Kidney (tissue), 13 donors: ENCODE measurements at regions not wholly inside any gene's neighbourhood (a gene's known extent, or its start where the extent isn't known, plus 50 kb on each side); places are given as distances from the start of the nearest gene placed in this dataset.

Experiments used
- DNase-seq, 5 donors: peaks; one replicate each; pipeline ENCODE4 v3.0.0-alpha.2; 2013 to 2020
- FAIRE-seq: peaks from 2 replicates; lab custom pipeline; 2012; peaks lifted over from hg19 to GRCh38; lab: Jason Lieb, UNC
- H3K27ac ChIP-seq, 2 donors: one replicate each; pipeline ENCODE4 v1.7.0; 2013; ENCODE audit warnings: low read depth in 2 of 2, low read length in 2 of 2, inconsistent platforms in 1 of 2
- H3K27me3 ChIP-seq: one replicate; pipeline ENCODE4 v1.7.1; 2013; ENCODE audit warnings: low read length, inconsistent platforms; ENCODE audit not compliant: control insufficient read depth, insufficient read depth
- H3K36me3 ChIP-seq, 3 donors: one replicate each; pipeline versions ENCODE4 v1.7.0 to v1.7.1; 2013; ENCODE audit warnings: low read length in 3 of 3, control low read depth in 1 of 3, inconsistent platforms in 1 of 3; ENCODE audit not compliant: insufficient read depth in 3 of 3, control insufficient read depth in 2 of 3
- H3K4me1 ChIP-seq, 3 donors: one replicate each; pipeline versions ENCODE4 v1.7.0 to v1.7.1; 2013; ENCODE audit warnings: low read length in 3 of 3, inconsistent platforms in 1 of 3, low read depth in 1 of 3; ENCODE audit not compliant: control insufficient read depth in 2 of 3, insufficient read depth in 2 of 3
- H3K4me3 ChIP-seq, 3 donors: one replicate each; pipeline versions ENCODE4 v1.7.0 to v1.8.1; 2013; ENCODE audit warnings: low read length in 3 of 3, control low read depth in 1 of 3, inconsistent platforms in 1 of 3
- H3K9ac ChIP-seq, 3 donors: one replicate each; pipeline versions ENCODE4 v1.7.0 to v1.7.1; 2013; ENCODE audit warnings: low read length in 3 of 3, control low read depth in 1 of 3, inconsistent platforms in 1 of 3
- H3K9me3 ChIP-seq, 3 donors: one replicate each; pipeline versions ENCODE4 v1.7.0 to v1.7.1; 2013; ENCODE audit warnings: low read length in 3 of 3, control low read depth in 1 of 3, inconsistent platforms in 1 of 3; ENCODE audit not compliant: control insufficient read depth in 2 of 3, insufficient read depth in 1 of 3
- CTCF ChIP-seq: IDR thresholded peaks from 3 replicates; pipeline ENCODE4 v1.5.1; 2012; ENCODE audit warnings: mild to moderate bottlenecking, moderate library complexity, borderline replicate concordance; ENCODE audit not compliant: insufficient read depth; ENCODE audit errors: extremely low read depth
- intact Hi-C: fragments of 100-400 bp; cut with DNase I; formaldehyde crosslinking; loops from one replicate; pipeline ENCODE4 v1.11.1; 2022
- donor health status: control.
- donor health status: control.
- donor health status: control.
- donor health status: control.
- donor health status: control.
- donor health status: DM: yes; HTN: yes; CAD: no.
- donor health status: Normal renal cell carcinoma (clear cell type).

DNA sequence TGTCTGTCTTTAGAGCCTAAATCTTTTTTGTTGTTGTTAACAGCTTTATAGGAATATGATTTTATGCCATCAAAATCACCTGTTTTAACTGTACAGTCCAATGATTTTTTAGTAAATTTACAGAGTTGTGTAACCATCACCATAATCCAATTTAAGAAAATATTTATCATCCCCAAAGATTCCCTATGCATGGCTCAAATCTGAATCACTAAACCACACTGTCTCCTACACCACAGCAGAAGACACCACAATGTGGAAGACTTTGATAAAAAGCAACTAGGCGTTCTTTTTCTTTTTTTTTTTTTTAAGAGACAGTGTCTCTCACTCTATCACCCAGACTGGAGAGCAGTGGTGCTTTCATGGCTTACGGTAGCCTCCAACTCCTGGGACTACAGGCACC, 99.6 kb downstream of the TXNL1 start:
- FAIRE-seq (no peak), DNase-seq (no peak)
- Histone ChIP-seq H3K4me3 (no peak overlapping the region), H3K36me3 (no peaks in the 10 kb centered on the region), H3K27ac (no peak overlapping the region), H3K27me3 (no peaks in the 10 kb centered on the region), H3K9me3 (no peaks in the 10 kb centered on the region), H3K9ac (no peak overlapping the region), H3K4me1 (no peaks in the 10 kb centered on the region)
- TF ChIP-seq CTCF, result no peak
- intact Hi-C loops, result no loop called here

GRCh38 chr18:56532176-56532840, 106.1 kb downstream of the TXNL1 start:
- Histone ChIP-seq H3K9me3 (no peaks in the 10 kb centered on the region), H3K27me3 (no peaks in the 10 kb centered on the region), H3K4me3 (no peak overlapping the region), H3K4me1 (no peaks in the 10 kb centered on the region), H3K27ac (no peak overlapping the region), H3K9ac (no peak overlapping the region), H3K36me3 (no peaks in the 10 kb centered on the region)
- no peak for DNase-seq
- intact Hi-C loops, result no loop called here
- no peak for FAIRE-seq
- TF ChIP-seq CTCF, result no peak

DNA sequence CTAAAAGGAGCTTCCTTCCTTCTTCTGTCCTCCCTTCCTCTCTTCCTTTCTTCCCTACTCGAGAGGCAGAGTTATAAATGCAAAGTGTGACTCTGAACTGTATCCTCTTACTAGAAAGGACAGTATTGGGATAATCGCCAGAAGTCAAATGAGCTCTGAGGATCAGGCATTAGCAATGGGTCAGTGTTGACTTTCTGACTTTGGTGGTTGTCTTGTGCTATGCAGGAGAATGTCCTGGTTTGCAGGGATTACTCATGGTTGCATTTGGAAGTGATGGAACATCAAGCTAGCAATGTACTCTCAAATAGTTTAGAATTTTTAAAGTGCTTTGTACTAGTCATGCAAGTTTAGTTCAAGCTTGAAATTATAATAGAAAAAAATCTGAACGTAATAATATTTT, 115.6 kb downstream of the TXNL1 start:
- H3K36me3 ChIP-seq, result no peaks in the 10 kb centered on the region
- FAIRE-seq (no peak), DNase-seq (no peak)
- H3K4me3 ChIP-seq, result no peak overlapping the region
- intact Hi-C loops, result no loop called here
- H3K27me3 ChIP-seq, result no peaks in the 10 kb centered on the region
- H3K9me3 ChIP-seq, result no peaks in the 10 kb centered on the region
- H3K27ac ChIP-seq, result no peak overlapping the region
- H3K4me1 ChIP-seq, result no peaks in the 10 kb centered on the region
- H3K9ac ChIP-seq, result no peak overlapping the region
- TF ChIP-seq CTCF, result no peak

GRCh38 chr18:56521263-56521662, 117.1 kb downstream of the TXNL1 start:
- no peak for TF ChIP-seq CTCF
- H3K36me3 ChIP-seq, result no peaks in the 10 kb centered on the region
- no peak overlapping the region for H3K4me3 ChIP-seq
- no peak for DNase-seq
- no peak for FAIRE-seq
- H3K27ac ChIP-seq, result no peak overlapping the region
- intact Hi-C loops, result no loop called here
- H3K9me3 ChIP-seq, result no peaks in the 10 kb centered on the region
- no peaks in the 10 kb centered on the region for H3K4me1 ChIP-seq
- no peak overlapping the region for H3K9ac ChIP-seq
- H3K27me3 ChIP-seq, result no peaks in the 10 kb centered on the region
